A673 (cell line): ENCODE measurements at regions not wholly inside any gene's neighbourhood (a gene's known extent, or its start where the extent isn't known, plus 50 kb on each side); places are given as distances from the start of the nearest gene placed in this dataset.

Experiments
- BruUV-seq: library from RNA; stranded (reverse); fragments of 400-500 nt; replicated peaks from 2 replicates; lab custom pipeline; 2021; lab: Mats Ljungman, UMichigan
- CTCF ChIA-PET: fragments of 300-600 bp; sonication (Branson Sonifier 250); formaldehyde crosslinking; loops from one replicate; lab custom pipeline; 2022; ENCODE audit warnings: antibody characterized with exemption; lab: Charles Lee
- POLR2A ChIA-PET: fragments of 300-600 bp; sonication (Branson Sonifier 250); formaldehyde crosslinking; loops from one replicate; lab custom pipeline; 2022; ENCODE audit warnings: antibody characterized with exemption; ENCODE audit not compliant: low non-redundant PET; lab: Charles Lee
- DNase-seq: peaks from one replicate; pipeline ENCODE4 v3.0.0-alpha.2; 2015; ENCODE audit warnings: low spot score
- H3K27ac ChIP-seq: fragments of 200-600 bp; sonication (generic); 2 replicates; pipeline ENCODE4 v1.5.1; 2016; ENCODE audit warnings: mixed run types, low read depth, mild to moderate bottlenecking, mixed read lengths, antibody characterized with exemption, low read length; ENCODE audit not compliant: poor library complexity, severe bottlenecking
- H3K27me3 ChIP-seq: fragments of 200-600 bp; sonication (generic); replicated peaks from 2 replicates; pipeline ENCODE4 v1.6.1; 2017; ENCODE audit warnings: mixed run types, low read depth, mild to moderate bottlenecking, mixed read lengths, antibody characterized with exemption, low read length; ENCODE audit not compliant: insufficient read depth, poor library complexity
- H3K36me3 ChIP-seq: fragments of 200-600 bp; sonication (generic); 2 replicates; pipeline ENCODE4 v1.6.1; 2016; ENCODE audit warnings: mixed run types, mild to moderate bottlenecking, mixed read lengths, antibody characterized with exemption, low read length; ENCODE audit not compliant: insufficient read depth, poor library complexity, severe bottlenecking
- H3K4me1 ChIP-seq: fragments of 200-600 bp; sonication (generic); 2 replicates; pipeline ENCODE4 v1.6.1; 2017; ENCODE audit warnings: mixed run types, mild to moderate bottlenecking, mixed read lengths, antibody characterized with exemption, low read length; ENCODE audit not compliant: insufficient read depth, poor library complexity, severe bottlenecking
- H3K4me3 ChIP-seq: fragments of 200-600 bp; sonication (generic); 2 replicates; pipeline ENCODE4 v1.5.1; 2016; ENCODE audit warnings: low read depth, mixed run types, mild to moderate bottlenecking, mixed read lengths, low read length; ENCODE audit not compliant: poor library complexity, severe bottlenecking
- H3K9me3 ChIP-seq: fragments of 200-600 bp; sonication (generic); 2 replicates; pipeline ENCODE4 v1.6.1; 2016; ENCODE audit warnings: mixed run types, low read depth, mild to moderate bottlenecking, mixed read lengths, antibody characterized with exemption, low read length; ENCODE audit not compliant: poor library complexity, severe bottlenecking
- EZH2 ChIP-seq: fragments of 200-600 bp; sonication (generic); IDR thresholded peaks from 2 replicates; pipeline ENCODE4 v1.6.1; 2017; ENCODE audit warnings: borderline replicate concordance, low read depth, mild to moderate bottlenecking, mixed read lengths, antibody characterized with exemption, low read length; ENCODE audit not compliant: poor library complexity, severe bottlenecking
- intact Hi-C: fragments of 100-400 bp; cut with micrococcal nuclease; formaldehyde crosslinking; loops from one replicate; pipeline ENCODE4 v1.10.0; 2022; ENCODE audit not compliant: unreplicated experiment
- TF ChIP-seq, protein P1 (sequence below): fragments of 300-800, 200-600 bp; sonication (generic); conservative IDR thresholded peaks from 2 replicates; pipeline ENCODE4 v1.5.1; 2017; ENCODE audit warnings: low read depth, mild to moderate bottlenecking, antibody characterized with exemption, low read length, moderate library complexity, mixed read lengths

DNA sequence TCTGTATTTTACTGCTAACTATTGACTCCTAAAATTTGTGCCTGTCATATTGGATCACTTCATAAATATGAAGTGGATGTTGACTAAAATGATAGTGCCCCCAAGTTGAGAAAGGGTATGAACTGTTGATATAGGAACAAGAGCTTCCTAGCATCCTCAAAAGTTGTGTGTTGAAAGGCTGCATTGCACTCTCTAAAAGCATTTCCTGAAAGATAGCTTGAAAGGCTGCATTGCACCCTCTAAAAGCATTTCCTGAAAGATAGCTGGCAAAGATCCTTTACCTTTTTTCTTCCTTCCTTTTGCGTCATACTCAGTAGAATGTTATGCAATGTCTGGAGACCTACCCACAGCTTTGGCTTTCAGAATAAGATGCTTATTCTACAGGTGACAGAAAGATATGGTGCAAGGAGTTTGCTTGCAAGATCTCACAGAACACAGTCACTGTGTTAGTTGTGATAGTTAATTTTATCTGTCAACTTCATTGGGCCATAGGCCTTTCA, 274.6 kb upstream of the GALNTL6 start:
- no peaks in the 10 kb centered on the region for H3K9me3 ChIP-seq
- H3K36me3 ChIP-seq, result no peaks in the 10 kb centered on the region
- H3K4me1 ChIP-seq, result no peaks in the 10 kb centered on the region
- ChIA-PET POLR2A (no interaction called here), CTCF (no interaction called here)
- no peak overlapping the region for H3K4me3 ChIP-seq
- no peaks in the 10 kb centered on the region for H3K27me3 ChIP-seq
- no TSS peak for BruUV-seq
- no peak overlapping the region for H3K27ac ChIP-seq
- intact Hi-C loops, result no loop called here
- TF ChIP-seq, protein P1, sequence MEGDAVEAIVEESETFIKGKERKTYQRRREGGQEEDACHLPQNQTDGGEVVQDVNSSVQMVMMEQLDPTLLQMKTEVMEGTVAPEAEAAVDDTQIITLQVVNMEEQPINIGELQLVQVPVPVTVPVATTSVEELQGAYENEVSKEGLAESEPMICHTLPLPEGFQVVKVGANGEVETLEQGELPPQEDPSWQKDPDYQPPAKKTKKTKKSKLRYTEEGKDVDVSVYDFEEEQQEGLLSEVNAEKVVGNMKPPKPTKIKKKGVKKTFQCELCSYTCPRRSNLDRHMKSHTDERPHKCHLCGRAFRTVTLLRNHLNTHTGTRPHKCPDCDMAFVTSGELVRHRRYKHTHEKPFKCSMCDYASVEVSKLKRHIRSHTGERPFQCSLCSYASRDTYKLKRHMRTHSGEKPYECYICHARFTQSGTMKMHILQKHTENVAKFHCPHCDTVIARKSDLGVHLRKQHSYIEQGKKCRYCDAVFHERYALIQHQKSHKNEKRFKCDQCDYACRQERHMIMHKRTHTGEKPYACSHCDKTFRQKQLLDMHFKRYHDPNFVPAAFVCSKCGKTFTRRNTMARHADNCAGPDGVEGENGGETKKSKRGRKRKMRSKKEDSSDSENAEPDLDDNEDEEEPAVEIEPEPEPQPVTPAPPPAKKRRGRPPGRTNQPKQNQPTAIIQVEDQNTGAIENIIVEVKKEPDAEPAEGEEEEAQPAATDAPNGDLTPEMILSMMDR, result no peak
- TF ChIP-seq EZH2, result no peak
- no peak for DNase-seq

DNA sequence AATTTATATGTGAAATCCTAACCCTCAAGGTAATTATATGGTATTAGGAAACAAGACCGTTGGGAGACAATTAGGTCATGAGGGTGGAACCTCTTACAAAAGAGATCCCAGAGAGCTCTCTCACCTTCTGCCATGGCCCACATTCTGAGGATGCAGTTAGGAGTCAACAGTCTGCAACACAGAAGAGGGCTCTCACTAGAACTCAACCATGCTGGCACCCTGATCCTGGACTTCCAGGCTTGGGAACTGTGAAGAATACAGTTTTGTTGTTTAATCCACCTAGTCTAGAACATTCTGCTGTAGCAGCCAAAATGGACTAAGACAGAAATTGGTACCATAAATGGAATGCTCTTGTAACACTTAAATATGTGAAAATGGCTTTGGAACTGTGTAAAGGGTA, 278.8 kb upstream of the GALNTL6 start:
- no TSS peak for BruUV-seq
- no peaks in the 10 kb centered on the region for H3K4me1 ChIP-seq
- CTCF ChIA-PET, result no interaction called here

DNA sequence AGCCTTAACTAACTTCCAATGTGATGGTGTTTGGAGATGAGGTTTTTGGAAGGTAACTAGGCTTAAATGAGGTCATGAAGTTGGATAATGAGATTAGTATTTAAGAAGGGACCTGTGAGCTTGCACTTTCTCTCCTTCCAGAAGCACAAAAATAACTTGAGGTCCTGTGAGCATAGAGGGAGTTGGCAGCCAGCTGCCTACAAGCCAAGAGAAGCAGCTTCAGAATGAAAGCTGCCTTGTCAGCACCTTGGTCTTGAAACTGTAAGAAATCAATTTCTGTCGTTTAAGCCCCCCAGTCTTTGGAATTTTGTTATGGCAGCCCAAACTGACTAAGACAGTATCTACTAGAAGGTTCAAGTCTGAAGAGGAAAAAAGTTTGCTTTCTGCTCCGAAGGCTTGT, 280.2 kb upstream of the GALNTL6 start:
- Histone ChIP-seq H3K4me3 (no peak overlapping the region), H3K27ac (no peak overlapping the region), H3K9me3 (no peaks in the 10 kb centered on the region), H3K36me3 (no peaks in the 10 kb centered on the region), H3K4me1 (no peaks in the 10 kb centered on the region), H3K27me3 (no peaks in the 10 kb centered on the region)
- intact Hi-C loops, result no loop called here
- no TSS peak for BruUV-seq
- CTCF ChIA-PET, result no interaction called here
- DNase-seq, result no peak
- TF ChIP-seq EZH2, result no peak
- TF ChIP-seq, protein P1, result no peak
- POLR2A ChIA-PET, result no interaction called here

More for the DNA sequence above, 278.8 kb upstream of the GALNTL6 start:
- Histone ChIP-seq H3K9me3 (no peaks in the 10 kb centered on the region), H3K4me3 (no peak overlapping the region), H3K27me3 (no peaks in the 10 kb centered on the region), H3K27ac (no peak overlapping the region), H3K36me3 (no peaks in the 10 kb centered on the region)
- no peak for TF ChIP-seq EZH2
- TF ChIP-seq, protein P1, result no peak
- intact Hi-C loops, result no loop called here
- POLR2A ChIA-PET, result no interaction called here
- no peak for DNase-seq
